B cell (primary cell): ENCODE measurements at regions not wholly inside any gene's neighbourhood (a gene's known extent, or its start where the extent isn't known, plus 50 kb on each side); places are given as distances from the start of the nearest gene placed in this dataset.

Experiments used
- EZH2 ChIP-seq: IDR thresholded peaks from 2 replicates; pipeline ENCODE4 v1.6.1; 2012; ENCODE audit warnings: borderline replicate concordance, low read depth, mild to moderate bottlenecking, moderate library complexity, low read length; ENCODE audit not compliant: insufficient read depth, poor library complexity, severe bottlenecking
- TF ChIP-seq, protein P1 (sequence below): fragments of 200-600 bp; IDR thresholded peaks from one replicate; pipeline ENCODE4 v1.8.0; 2022; ENCODE audit warnings: antibody characterized with exemption, mild to moderate bottlenecking

GRCh38 chr11:13880634-13881033, 81.9 kb upstream of the SPON1 start:
- TF ChIP-seq, protein P1, sequence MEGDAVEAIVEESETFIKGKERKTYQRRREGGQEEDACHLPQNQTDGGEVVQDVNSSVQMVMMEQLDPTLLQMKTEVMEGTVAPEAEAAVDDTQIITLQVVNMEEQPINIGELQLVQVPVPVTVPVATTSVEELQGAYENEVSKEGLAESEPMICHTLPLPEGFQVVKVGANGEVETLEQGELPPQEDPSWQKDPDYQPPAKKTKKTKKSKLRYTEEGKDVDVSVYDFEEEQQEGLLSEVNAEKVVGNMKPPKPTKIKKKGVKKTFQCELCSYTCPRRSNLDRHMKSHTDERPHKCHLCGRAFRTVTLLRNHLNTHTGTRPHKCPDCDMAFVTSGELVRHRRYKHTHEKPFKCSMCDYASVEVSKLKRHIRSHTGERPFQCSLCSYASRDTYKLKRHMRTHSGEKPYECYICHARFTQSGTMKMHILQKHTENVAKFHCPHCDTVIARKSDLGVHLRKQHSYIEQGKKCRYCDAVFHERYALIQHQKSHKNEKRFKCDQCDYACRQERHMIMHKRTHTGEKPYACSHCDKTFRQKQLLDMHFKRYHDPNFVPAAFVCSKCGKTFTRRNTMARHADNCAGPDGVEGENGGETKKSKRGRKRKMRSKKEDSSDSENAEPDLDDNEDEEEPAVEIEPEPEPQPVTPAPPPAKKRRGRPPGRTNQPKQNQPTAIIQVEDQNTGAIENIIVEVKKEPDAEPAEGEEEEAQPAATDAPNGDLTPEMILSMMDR: no peak
- no peak for TF ChIP-seq EZH2
